GM19463 (cell line): ENCODE measurements at regions not wholly inside any gene's neighbourhood (a gene's known extent, or its start where the extent isn't known, plus 50 kb on each side); places are given as distances from the start of the nearest gene placed in this dataset.

ENCODE experiments used
- ATAC-seq: cut with Tn5 transposase; IDR thresholded peaks from one replicate; pipeline ENCODE4 v1.9.1; 2021; ENCODE audit warnings: mild to moderate bottlenecking, moderate library complexity; ENCODE audit not compliant: unreplicated experiment

- ATAC-seq, result no peak
These were observed 148.8 kb downstream of the INO80D start for GRCh38 chr2:205937211-205937610.

- no peak for ATAC-seq
These were observed 149.5 kb downstream of the INO80D start for GRCh38 chr2:205936446-205936845.

GRCh38 chr2:205934443-205934842, 151.5 kb downstream of the INO80D start:
- ATAC-seq, result no peak

- no peak for ATAC-seq
These were observed 153.1 kb downstream of the INO80D start for GRCh38 chr2:205932861-205933260.

- no peak for ATAC-seq
These were observed 154.6 kb downstream of the INO80D start for GRCh38 chr2:205931388-205931787.

- ATAC-seq, result no peak
These were observed 155.8 kb downstream of the INO80D start for GRCh38 chr2:205930209-205930608.

- ATAC-seq, result no peak
These were observed 156.6 kb downstream of the INO80D start for GRCh38 chr2:205929246-205929942.

GRCh38 chr2:205925373-205926337, 160.3 kb downstream of the INO80D start:
- ATAC-seq, result peak; percentile 97

- ATAC-seq, result no peak
These were observed 161.3 kb downstream of the INO80D start for GRCh38 chr2:205924676-205925075.

GRCh38 chr2:205915130-205915524, 170.8 kb downstream of the INO80D start:
- no peak for ATAC-seq

- ATAC-seq, result no peak
These were observed 171.5 kb downstream of the INO80D start for GRCh38 chr2:205914213-205915129.

- peak; percentile 50 for ATAC-seq
These were observed 172.3 kb downstream of the INO80D start for GRCh38 chr2:205913668-205914067.

- ATAC-seq, result no peak
These were observed 174.7 kb downstream of the INO80D start for GRCh38 chr2:205911306-205911705.

- no peak for ATAC-seq
These were observed 176.8 kb downstream of the INO80D start for GRCh38 chr2:205909184-205909572.

- ATAC-seq, result no peak
These were observed 177.5 kb downstream of the INO80D start for GRCh38 chr2:205908212-205909183.

- ATAC-seq, result no peak
These were observed 179.6 kb downstream of the INO80D start for GRCh38 chr2:205906419-205906818.

GRCh38 chr2:205905576-205905975, 180.4 kb downstream of the INO80D start:
- ATAC-seq, result no peak

- no peak for ATAC-seq
These were observed 181.1 kb downstream of the INO80D start for GRCh38 chr2:205904873-205905272.

- ATAC-seq, result peak; percentile 89
These were observed 182.3 kb downstream of the INO80D start for GRCh38 chr2:205903549-205904129.

- ATAC-seq, result no peak
These were observed 183.1 kb downstream of the INO80D start for GRCh38 chr2:205902900-205903237.
